ENCODE measurements at regions not wholly inside any gene's neighbourhood (a gene's known extent, or its start where the extent isn't known, plus 50 kb on each side); places are given as distances from the start of the nearest gene placed in this dataset.
"Not testable (repeated sequence)": the region's sequence is repeated elsewhere in the genome, so short reads cannot be mapped to it uniquely, and the experiment has no call there.

DNA sequence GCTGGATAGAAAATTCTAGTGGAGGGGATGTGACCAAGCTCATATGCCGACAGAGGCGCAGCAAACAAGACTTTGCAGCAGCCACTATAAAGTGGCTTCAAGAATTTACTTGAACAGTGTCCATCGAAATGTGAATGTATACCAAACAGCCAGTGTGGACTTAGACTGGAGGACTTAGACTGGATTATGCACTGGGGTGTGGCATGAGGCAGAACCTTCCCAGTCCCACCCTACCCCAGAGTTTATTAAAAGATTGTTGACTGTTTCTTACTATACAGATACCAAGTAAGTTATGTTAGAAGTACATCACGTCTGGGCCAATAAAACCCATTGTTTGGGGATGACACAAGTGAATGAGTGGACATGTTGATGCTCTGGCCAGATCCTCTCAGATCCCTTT is 561.3 kb upstream of the KLF4 start:
- H3K4me3 ChIP-seq = no peak overlapping the region
- no peaks in the 10 kb centered on the region for H3K36me3 ChIP-seq
- H3K4me1 ChIP-seq (ENCODE audit: low read depth) = no peaks in the 10 kb centered on the region
- H3K27me3 ChIP-seq = no peaks in the 10 kb centered on the region
- no peak overlapping the region for H3K27ac ChIP-seq
- DNase-seq (ENCODE audit: low read depth in 1 of 2, low spot score in 1 of 2) = no peak
- TF ChIP-seq, protein P1, sequence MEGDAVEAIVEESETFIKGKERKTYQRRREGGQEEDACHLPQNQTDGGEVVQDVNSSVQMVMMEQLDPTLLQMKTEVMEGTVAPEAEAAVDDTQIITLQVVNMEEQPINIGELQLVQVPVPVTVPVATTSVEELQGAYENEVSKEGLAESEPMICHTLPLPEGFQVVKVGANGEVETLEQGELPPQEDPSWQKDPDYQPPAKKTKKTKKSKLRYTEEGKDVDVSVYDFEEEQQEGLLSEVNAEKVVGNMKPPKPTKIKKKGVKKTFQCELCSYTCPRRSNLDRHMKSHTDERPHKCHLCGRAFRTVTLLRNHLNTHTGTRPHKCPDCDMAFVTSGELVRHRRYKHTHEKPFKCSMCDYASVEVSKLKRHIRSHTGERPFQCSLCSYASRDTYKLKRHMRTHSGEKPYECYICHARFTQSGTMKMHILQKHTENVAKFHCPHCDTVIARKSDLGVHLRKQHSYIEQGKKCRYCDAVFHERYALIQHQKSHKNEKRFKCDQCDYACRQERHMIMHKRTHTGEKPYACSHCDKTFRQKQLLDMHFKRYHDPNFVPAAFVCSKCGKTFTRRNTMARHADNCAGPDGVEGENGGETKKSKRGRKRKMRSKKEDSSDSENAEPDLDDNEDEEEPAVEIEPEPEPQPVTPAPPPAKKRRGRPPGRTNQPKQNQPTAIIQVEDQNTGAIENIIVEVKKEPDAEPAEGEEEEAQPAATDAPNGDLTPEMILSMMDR (IDR thresholded peaks at IDR 0.05; ENCODE audit: low read depth, low read length) = no peak
- no peaks in the 10 kb centered on the region for H3K9me3 ChIP-seq (ENCODE audit: low read depth)

DNA sequence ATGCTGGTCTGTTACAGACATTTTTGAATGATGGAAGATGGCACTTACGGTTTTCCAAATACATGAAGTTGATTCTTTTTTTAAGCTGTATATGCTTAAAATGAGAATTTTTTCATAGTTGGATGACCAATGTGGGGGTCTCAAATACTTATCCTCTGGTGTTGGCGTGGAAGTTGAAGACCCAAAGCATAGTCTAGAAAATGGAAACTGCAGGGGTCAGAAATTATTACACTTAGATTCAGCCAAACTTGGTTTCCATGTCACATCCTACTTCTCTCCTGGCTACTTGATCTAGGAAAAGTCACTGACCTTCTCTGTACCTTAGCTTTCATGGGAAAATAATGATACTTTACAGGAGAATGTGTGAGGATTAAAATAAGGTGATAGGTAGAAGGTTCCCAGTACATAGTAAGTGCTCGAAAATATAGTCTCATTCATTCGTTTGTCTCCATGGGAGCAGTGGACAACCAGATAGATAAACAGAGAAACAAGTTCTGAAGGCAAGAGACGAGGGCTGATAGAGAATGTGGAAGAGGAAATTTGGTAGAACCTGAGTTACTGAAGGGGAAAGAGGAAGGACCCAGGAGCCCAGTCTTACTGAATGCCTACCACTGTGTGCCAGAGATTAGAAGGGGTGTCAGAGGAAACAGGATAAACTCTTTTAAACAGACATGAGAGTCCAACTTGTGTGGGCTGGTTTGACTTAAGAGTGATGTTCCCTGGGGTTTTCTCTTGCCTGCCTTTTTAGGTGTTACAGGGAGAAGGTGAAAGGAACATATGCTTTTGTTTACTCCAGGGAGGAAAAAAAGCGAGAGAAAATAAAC is 560.3 kb upstream of the KLF4 start:
- Histone ChIP-seq H3K9me3 (ENCODE audit: low read depth) (no peaks in the 10 kb centered on the region), H3K27ac (no peak overlapping the region), H3K27me3 (no peaks in the 10 kb centered on the region), H3K36me3 (no peaks in the 10 kb centered on the region), H3K4me1 (ENCODE audit: low read depth) (no peaks in the 10 kb centered on the region), H3K4me3 (no peak overlapping the region)
- TF ChIP-seq, protein P1 (IDR thresholded peaks at IDR 0.05; ENCODE audit: low read depth, low read length) = no peak
- no peak for DNase-seq (ENCODE audit: low read depth in 1 of 2, low spot score in 1 of 2)

DNA sequence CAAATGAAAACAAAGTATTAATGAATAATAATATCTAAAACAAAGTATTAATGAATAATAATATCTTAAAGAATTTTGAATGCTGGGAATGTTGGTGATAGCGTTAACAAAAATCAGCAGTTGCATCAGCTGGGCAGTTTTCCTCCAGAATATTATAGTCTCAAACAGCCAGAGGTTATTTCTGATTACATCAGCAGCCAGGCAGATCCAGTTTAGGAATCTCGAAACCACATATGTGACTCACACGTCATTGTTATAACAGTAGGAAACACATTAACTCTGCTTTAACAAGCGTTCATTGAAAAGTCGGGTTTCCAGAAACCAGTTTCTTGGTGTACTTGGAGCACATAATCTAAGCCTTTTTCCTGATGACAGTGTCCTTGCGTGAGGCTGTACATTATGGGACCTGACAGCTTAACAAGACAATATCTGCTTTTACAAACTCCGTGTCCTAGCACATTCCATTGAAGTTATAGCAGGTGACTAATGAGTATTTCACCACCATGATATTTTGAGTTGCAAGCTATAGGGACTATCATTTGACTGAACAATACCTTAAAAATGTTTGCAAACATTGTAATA is 559.5 kb upstream of the KLF4 start:
- H3K27me3 ChIP-seq = no peaks in the 10 kb centered on the region
- no peaks in the 10 kb centered on the region for H3K36me3 ChIP-seq
- TF ChIP-seq, protein P1 (IDR thresholded peaks at IDR 0.05; ENCODE audit: low read depth, low read length) = no peak
- no peaks in the 10 kb centered on the region for H3K4me1 ChIP-seq (ENCODE audit: low read depth)
- peak in 1 of 2 donors; percentile 91 for DNase-seq (ENCODE audit: low read depth in 1 of 2, low spot score in 1 of 2)
- no peaks in the 10 kb centered on the region for H3K9me3 ChIP-seq (ENCODE audit: low read depth)
- no peak overlapping the region for H3K27ac ChIP-seq
- no peak overlapping the region for H3K4me3 ChIP-seq

DNA sequence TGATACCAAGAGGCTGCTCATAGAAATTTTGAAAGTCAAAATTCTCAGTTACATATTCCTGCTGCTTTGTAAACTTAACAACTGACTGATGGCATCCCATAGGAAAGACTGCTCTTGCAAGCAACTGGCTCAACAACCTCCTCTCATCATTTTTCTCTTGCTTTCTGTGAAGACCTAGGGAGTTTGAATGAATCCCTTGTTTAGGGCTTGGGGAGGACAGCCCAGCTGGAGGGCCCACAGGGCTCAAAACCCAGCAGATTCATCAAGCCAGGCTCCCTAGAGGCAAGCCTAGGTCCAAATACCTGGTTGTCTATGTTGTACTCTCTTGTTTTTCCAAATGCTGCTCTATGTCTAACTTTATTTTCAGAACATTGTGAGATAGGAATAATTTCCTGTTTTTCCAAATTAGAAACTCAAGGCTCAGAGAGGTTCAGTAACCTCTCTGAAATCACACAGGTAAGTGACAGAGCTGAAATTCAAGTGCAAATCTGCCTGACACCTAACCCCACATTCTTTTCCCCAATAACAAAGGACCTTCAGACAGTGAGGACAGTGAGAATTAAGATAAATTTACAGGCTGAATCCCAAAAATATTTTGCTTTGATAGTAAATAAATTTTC is 558.9 kb upstream of the KLF4 start:
- no peaks in the 10 kb centered on the region for H3K36me3 ChIP-seq
- DNase-seq (ENCODE audit: low read depth in 1 of 2, low spot score in 1 of 2) = no peak
- no peak overlapping the region for H3K4me3 ChIP-seq
- H3K9me3 ChIP-seq (ENCODE audit: low read depth) = no peaks in the 10 kb centered on the region
- no peaks in the 10 kb centered on the region for H3K27me3 ChIP-seq
- no peaks in the 10 kb centered on the region for H3K4me1 ChIP-seq (ENCODE audit: low read depth)
- TF ChIP-seq, protein P1 (IDR thresholded peaks at IDR 0.05; ENCODE audit: low read depth, low read length) = no peak
- no peak overlapping the region for H3K27ac ChIP-seq

DNA sequence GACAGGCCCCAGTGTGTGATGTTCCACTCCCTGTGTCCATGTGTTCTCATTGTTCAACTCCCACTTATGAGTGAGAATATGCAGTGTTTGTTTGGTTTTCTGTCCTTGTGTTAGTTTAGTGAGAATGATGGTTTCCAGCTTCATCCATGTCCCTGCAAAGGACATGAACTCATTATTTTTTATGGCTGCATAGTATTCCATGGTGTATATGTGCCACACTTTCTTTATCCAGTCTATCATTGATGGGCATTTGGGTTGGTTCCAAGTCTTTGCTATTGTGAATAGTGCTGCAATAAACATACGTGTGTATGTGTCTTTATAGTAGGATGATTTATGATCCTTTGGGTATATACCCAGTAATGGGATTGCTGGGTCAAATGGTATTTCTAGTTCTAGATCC is 558.2 kb upstream of the KLF4 start:
- H3K9me3 ChIP-seq (ENCODE audit: low read depth); DNase-seq (ENCODE audit: low read depth in 1 of 2, low spot score in 1 of 2); H3K27ac ChIP-seq; H3K4me1 ChIP-seq (ENCODE audit: low read depth); H3K27me3 ChIP-seq; H3K36me3 ChIP-seq; H3K4me3 ChIP-seq: not testable (repeated sequence)

DNA sequence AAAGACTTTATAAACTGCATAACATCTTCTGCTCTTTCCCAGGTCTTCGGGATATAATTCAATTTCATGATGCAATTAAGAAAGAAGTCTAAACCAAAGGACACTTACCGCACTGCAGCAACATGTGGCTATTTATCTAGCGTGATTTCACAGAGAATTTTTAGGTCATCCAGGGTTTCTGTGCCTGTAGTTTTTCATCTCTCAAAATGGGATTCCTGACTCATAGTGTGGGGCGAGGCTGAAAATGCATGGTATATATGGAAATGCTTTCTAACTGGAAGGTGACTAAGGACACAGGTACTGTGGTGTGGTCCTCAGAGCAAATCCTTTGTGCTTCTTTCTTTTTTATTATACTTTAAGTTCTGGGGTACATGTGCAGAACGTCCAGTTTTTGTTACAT is 557.7 kb upstream of the KLF4 start:
- Histone ChIP-seq H3K4me1 (ENCODE audit: low read depth) (no peaks in the 10 kb centered on the region), H3K9me3 (ENCODE audit: low read depth) (no peaks in the 10 kb centered on the region), H3K4me3 (no peak overlapping the region), H3K27ac (no peak overlapping the region), H3K27me3 (no peaks in the 10 kb centered on the region), H3K36me3 (no peaks in the 10 kb centered on the region)
- peak in 1 of 2 donors; percentile 47 for DNase-seq (ENCODE audit: low read depth in 1 of 2, low spot score in 1 of 2)
- TF ChIP-seq, protein P1 (IDR thresholded peaks at IDR 0.05; ENCODE audit: low read depth, low read length) = no peak
